ENCODE measurements at regions not wholly inside any gene's neighbourhood (a gene's known extent, or its start where the extent isn't known, plus 50 kb on each side); places are given as distances from the start of the nearest gene placed in this dataset.

GRCh38 chr2:153715218-153715850, 156.4 kb upstream of the GALNT13 start:
- H3K9me3 Mint-ChIP-seq, result peaks cover 7% of the 10 kb centered on the region
- H3K4me1 Mint-ChIP-seq, result peaks cover 11% of the 10 kb centered on the region
- DNase-seq, result no peak
- H3K4me3 Mint-ChIP-seq, result no peak overlapping the region
- H3K27me3 Mint-ChIP-seq (ENCODE audit: low read depth, poor library complexity), result no peaks in the 10 kb centered on the region
- TF ChIP-seq CTCF (IDR thresholded peaks at IDR 0.05), result no peak
- no peak overlapping the region for H3K27ac Mint-ChIP-seq
- H3K36me3 Mint-ChIP-seq (ENCODE audit: low read depth), result peaks cover 5% of the 10 kb centered on the region

- no peak for TF ChIP-seq CTCF (IDR thresholded peaks at IDR 0.05)
- Mint-ChIP-seq H3K36me3 (ENCODE audit: low read depth) (peaks cover 5% of the 10 kb centered on the region), H3K27ac (no peak overlapping the region), H3K9me3 (peaks cover 7% of the 10 kb centered on the region), H3K27me3 (ENCODE audit: low read depth, poor library complexity) (no peaks in the 10 kb centered on the region), H3K4me3 (no peak overlapping the region), H3K4me1 (peaks cover 11% of the 10 kb centered on the region)
- DNase-seq, result no peak
Observed at GRCh38 chr2:153717060-153717459, 154.7 kb upstream of the GALNT13 start.

GRCh38 chr2:153739394-153739793, 132.3 kb upstream of the GALNT13 start:
- no peaks in the 10 kb centered on the region for H3K4me1 Mint-ChIP-seq
- H3K4me3 Mint-ChIP-seq, result no peak overlapping the region
- DNase-seq, result no peak
- no peaks in the 10 kb centered on the region for H3K36me3 Mint-ChIP-seq (ENCODE audit: low read depth)
- no peak for TF ChIP-seq CTCF (IDR thresholded peaks at IDR 0.05)
- no peaks in the 10 kb centered on the region for H3K27me3 Mint-ChIP-seq (ENCODE audit: low read depth, poor library complexity)
- no peak overlapping the region for H3K27ac Mint-ChIP-seq
- H3K9me3 Mint-ChIP-seq, result no peaks in the 10 kb centered on the region

GRCh38 chr2:153761936-153762335, 109.8 kb upstream of the GALNT13 start:
- no peak for TF ChIP-seq CTCF (IDR thresholded peaks at IDR 0.05)
- no peaks in the 10 kb centered on the region for H3K27me3 Mint-ChIP-seq (ENCODE audit: low read depth, poor library complexity)
- DNase-seq, result no peak
- peaks cover 10% of the 10 kb centered on the region for H3K36me3 Mint-ChIP-seq (ENCODE audit: low read depth)
- no peaks in the 10 kb centered on the region for H3K4me1 Mint-ChIP-seq
- H3K4me3 Mint-ChIP-seq, result no peak overlapping the region
- H3K27ac Mint-ChIP-seq, result no peak overlapping the region
- peaks cover 51% of the 10 kb centered on the region for H3K9me3 Mint-ChIP-seq

GRCh38 chr2:153766415-153766814, 105.3 kb upstream of the GALNT13 start:
- H3K4me3 Mint-ChIP-seq, result no peak overlapping the region
- H3K36me3 Mint-ChIP-seq (ENCODE audit: low read depth), result peaks cover 20% of the 10 kb centered on the region
- DNase-seq, result no peak
- H3K27me3 Mint-ChIP-seq (ENCODE audit: low read depth, poor library complexity), result no peaks in the 10 kb centered on the region
- H3K4me1 Mint-ChIP-seq, result no peaks in the 10 kb centered on the region
- no peak for TF ChIP-seq CTCF (IDR thresholded peaks at IDR 0.05)
- peaks cover 67% of the 10 kb centered on the region for H3K9me3 Mint-ChIP-seq
- H3K27ac Mint-ChIP-seq, result no peak overlapping the region

GRCh38 chr2:153770359-153770991, 101.2 kb upstream of the GALNT13 start:
- peaks cover 15% of the 10 kb centered on the region for H3K36me3 Mint-ChIP-seq (ENCODE audit: low read depth)
- H3K27ac Mint-ChIP-seq, result no peak overlapping the region
- H3K9me3 Mint-ChIP-seq, result peaks cover 45% of the 10 kb centered on the region
- no peak for TF ChIP-seq CTCF (IDR thresholded peaks at IDR 0.05)
- no peak for DNase-seq
- peaks cover 4% of the 10 kb centered on the region for H3K27me3 Mint-ChIP-seq (ENCODE audit: low read depth, poor library complexity)
- H3K4me3 Mint-ChIP-seq, result no peak overlapping the region
- no peaks in the 10 kb centered on the region for H3K4me1 Mint-ChIP-seq

Data from nephron progenitor cell (in vitro differentiated cells).